ENCODE measurements at regions not wholly inside any gene's neighbourhood (a gene's known extent, or its start where the extent isn't known, plus 50 kb on each side); places are given as distances from the start of the nearest gene placed in this dataset.

- TF ChIP-seq CTCF (IDR thresholded peaks at IDR 0.05; ENCODE audit: low read depth, low read length) (no peak), EZH2phosphoT487 (IDR thresholded peaks at IDR 0.05; ENCODE audit: low read depth) (no peak)
These were observed 118.5 kb upstream of the ZNF267 start for GRCh38 chr16:31754998-31755615.

Measured in OCI-LY3 (cell line).